ENCODE measurements at regions not wholly inside any gene's neighbourhood (a gene's known extent, or its start where the extent isn't known, plus 50 kb on each side); places are given as distances from the start of the nearest gene placed in this dataset.
"Not testable (repeated sequence)": the region's sequence is repeated elsewhere in the genome, so short reads cannot be mapped to it uniquely, and the experiment has no call there.

- DNase-seq (ENCODE audit: low spot score): no peak
These were observed 621.0 kb upstream of the NRSN1 start for GRCh38 chr6:23505026-23505425.

- no peak for DNase-seq (ENCODE audit: low spot score)
These were observed 615.1 kb upstream of the NRSN1 start for GRCh38 chr6:23510778-23511510.

GRCh38 chr6:23511817-23512216 lies 614.2 kb upstream of the NRSN1 start:
- no peak for DNase-seq (ENCODE audit: low spot score)

GRCh38 chr6:23518294-23518693 lies 607.7 kb upstream of the NRSN1 start:
- DNase-seq (ENCODE audit: low spot score): no peak

- no peak for DNase-seq (ENCODE audit: low spot score)
These were observed 603.0 kb upstream of the NRSN1 start for GRCh38 chr6:23522792-23523547.

DNA sequence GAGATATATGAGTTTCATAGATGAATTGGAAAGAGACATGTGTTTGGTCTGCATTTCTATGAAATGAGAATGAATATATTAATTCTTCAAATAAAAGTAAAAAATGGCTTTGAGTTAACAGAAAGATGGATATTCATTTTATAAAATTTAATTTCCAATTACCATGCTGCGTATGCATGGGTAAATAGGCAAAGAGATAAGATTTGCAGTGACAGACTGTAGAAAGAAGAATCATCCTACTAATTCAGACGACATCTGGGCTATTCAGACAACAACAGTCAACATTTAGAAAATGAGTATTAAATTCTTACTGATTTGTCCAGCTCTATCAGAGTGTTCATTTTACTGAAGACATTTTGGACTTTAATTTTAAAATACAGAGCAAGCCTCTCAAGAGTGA lies 602.2 kb upstream of the NRSN1 start:
- DNase-seq (ENCODE audit: low spot score): no peak

GRCh38 chr6:23524548-23524947 lies 601.5 kb upstream of the NRSN1 start:
- DNase-seq (ENCODE audit: low spot score): no peak

DNA sequence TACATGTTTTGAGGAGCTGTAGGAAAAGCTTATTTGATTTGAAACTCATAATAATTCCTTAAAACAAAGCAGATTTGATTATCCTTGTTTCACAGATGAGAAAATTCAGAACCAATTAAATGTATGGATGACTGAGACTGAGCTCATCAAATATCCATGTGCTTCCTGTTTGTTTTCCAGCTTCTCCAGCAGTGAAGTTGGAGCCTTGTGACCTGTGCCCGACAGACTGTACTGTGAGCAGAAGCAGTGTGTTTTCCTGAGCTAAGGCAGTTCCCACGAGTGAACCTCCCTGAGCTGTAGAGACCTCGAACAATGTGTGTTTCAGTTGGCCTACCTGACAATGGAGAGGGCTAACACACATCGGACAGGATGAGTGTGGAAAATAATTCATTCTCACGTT lies 599.5 kb upstream of the NRSN1 start:
- DNase-seq (ENCODE audit: low spot score): no peak

DNA sequence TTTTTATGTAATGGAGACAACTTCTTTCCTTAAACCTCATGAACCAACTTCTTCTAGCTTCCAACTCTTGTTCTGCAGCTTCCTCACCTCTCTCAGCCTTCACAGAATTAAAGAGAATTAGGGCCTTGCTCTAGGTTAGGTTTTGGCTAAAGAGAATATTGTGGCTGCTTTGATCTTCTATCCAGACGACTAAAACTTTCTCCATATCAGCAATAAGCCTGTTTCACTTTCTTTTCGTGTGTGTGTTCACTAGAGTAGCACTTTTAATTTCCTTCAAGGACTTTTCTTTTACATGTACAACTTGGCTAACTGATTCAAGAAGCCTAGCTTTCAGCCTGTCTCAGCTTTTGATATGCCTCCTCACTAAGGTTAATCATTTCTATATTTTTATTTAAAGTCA lies 596.1 kb upstream of the NRSN1 start:
- DNase-seq (ENCODE audit: low spot score): no peak

- DNase-seq (ENCODE audit: low spot score): no peak
These were observed 594.3 kb upstream of the NRSN1 start for GRCh38 chr6:23531666-23532065.

- DNase-seq (ENCODE audit: low spot score): no peak
These were observed 593.8 kb upstream of the NRSN1 start for GRCh38 chr6:23532227-23532626.

- DNase-seq (ENCODE audit: low spot score): no peak
These were observed 592.7 kb upstream of the NRSN1 start for GRCh38 chr6:23533311-23533710.

GRCh38 chr6:23533944-23534343 lies 592.1 kb upstream of the NRSN1 start:
- no peak for DNase-seq (ENCODE audit: low spot score)

DNA sequence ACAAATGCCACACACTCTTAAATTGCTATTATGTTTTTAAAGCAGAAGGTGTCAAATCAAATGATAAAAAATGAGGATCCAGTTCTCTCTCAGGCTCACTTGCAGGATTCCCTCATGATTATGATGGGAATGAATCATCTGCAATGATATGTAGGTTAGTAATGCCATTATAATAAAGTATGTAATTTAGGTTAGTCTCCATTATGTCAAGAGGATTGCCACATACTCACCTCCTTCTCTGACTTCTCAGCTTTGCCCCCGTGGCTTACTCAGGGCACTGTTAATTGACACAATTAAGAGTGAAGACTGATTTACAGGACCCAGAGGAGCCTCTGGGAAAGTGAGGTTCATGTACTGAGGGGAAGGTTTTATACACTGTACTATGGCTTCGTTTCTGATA lies 591.7 kb upstream of the NRSN1 start:
- DNase-seq (ENCODE audit: low spot score): no peak

DNA sequence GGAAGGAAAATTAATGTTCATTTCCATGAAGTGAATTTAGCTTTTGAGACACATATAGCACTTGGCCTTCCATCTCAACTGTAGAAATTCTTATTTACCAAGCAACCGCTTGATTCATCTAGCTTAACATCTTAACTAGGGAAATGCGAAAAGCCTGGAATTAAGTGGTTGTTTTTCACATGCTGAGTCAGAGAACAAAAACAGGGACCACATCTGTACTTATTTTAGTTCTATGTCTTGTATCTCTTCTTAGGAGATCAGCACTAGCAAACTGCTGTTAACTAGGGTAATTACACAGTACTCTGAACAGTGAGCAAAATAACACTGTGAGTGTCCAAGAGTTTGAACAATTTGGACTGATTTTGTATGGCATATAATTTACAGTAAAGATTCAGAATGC lies 590.9 kb upstream of the NRSN1 start:
- DNase-seq (ENCODE audit: low spot score): no peak

GRCh38 chr6:23537828-23538227 lies 588.2 kb upstream of the NRSN1 start:
- DNase-seq (ENCODE audit: low spot score): no peak

- no peak for DNase-seq (ENCODE audit: low spot score)
These were observed 578.2 kb upstream of the NRSN1 start for GRCh38 chr6:23547851-23548250.

DNA sequence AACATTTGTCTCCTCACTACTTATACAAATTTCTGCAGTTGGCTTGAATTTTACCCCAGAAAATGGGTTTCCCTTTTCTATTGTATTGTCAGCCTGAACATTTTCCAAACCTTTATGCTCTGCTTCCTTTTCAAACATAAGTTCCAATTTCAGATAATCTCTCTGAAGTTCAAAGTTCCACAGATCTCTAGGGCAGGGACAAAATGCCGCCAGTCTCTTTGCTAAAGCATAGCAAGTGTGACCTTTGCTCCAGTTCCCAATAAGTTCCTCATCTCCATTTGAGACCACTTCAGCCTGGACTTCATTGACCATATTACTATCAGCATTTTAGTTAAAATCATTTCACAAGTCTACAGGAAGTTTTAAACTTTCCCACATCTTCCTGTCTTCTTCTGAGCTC lies 571.1 kb upstream of the NRSN1 start:
- DNase-seq (ENCODE audit: low spot score): not testable (repeated sequence)

DNA sequence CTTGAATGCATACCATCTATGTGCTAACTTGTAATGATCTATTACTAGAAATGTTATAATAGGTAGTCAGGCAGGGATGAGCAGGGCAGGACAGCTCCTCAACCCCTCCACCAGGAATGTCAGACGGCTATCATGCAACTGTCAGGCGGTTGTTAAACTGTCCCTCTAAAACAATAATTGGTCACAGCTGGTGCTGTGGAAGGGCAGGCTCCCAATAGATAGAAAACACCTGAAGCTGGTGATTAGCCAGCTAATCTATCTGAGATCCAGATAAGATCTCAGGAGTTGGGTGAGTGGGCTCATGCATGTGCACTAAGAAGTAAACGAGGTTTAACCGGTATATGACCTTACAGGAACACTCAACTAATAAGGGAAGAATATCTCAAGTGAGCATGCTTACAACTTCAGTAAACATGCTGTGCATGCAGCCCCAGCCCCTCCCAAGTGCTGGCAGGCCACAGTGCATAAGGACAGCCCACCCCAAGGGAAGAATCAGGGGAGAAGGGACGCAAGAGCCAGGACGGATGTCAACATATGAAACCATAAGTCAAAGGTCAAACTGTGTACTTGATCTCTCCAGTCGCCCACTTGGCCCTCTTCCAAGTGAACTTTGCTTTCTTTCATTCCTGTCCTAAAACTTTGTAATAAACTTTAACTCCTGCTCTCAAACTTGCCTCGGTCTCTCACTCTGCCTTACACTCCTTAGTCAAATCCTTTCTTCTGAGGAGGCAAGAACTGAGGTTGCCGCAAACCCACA lies 566.2 kb upstream of the NRSN1 start:
- DNase-seq (ENCODE audit: low spot score): peak; percentile 16

DNA sequence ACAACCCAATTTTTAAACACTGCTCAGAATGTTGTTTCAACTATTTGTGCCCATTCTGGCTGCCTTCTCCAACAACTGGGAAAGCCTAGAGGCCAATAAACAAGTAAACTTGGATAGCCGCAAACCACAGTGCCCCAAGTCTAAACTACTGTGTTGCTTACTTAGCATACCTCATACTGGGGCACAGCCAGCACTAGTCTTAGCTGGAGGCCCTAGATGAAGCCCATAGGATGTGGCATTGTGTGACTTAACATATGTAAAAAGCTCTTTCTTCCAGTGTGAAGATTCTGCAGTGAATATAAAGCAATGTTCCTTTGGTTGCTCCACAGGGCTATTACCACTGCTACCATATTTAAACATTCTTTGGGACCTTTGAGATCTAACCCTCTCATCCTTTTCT lies 564.3 kb upstream of the NRSN1 start:
- DNase-seq (ENCODE audit: low spot score): no peak

GRCh38 chr6:23562554-23562953 lies 563.5 kb upstream of the NRSN1 start:
- no peak for DNase-seq (ENCODE audit: low spot score)

GRCh38 chr6:23563323-23563722 lies 562.7 kb upstream of the NRSN1 start:
- no peak for DNase-seq (ENCODE audit: low spot score)

- no peak for DNase-seq (ENCODE audit: low spot score)
These were observed 559.6 kb upstream of the NRSN1 start for GRCh38 chr6:23566418-23566817.

Measured in LoVo (cell line).